H9 (cell line): ENCODE measurements at regions not wholly inside any gene's neighbourhood (a gene's known extent, or its start where the extent isn't known, plus 50 kb on each side); places are given as distances from the start of the nearest gene placed in this dataset.

Experiments
- DNase-seq: peaks from one replicate; pipeline ENCODE4 v3.0.0-alpha.2; 2017
- H2AFZ ChIP-seq: one replicate; pipeline ENCODE4 v1.6.1; 2013; ENCODE audit warnings: mild to moderate bottlenecking, low read length, control low read depth, moderate library complexity
- H2AK5ac ChIP-seq: 2 replicates; pipeline ENCODE4 v1.6.1; 2013; ENCODE audit warnings: low read length, control low read depth, mixed read lengths; ENCODE audit not compliant: insufficient read length
- H2BK120ac ChIP-seq: one replicate; pipeline ENCODE4 v1.6.1; 2013; ENCODE audit warnings: low read depth, mild to moderate bottlenecking, low read length, control low read depth, inconsistent platforms; ENCODE audit not compliant: poor library complexity, severe bottlenecking
- H2BK12ac ChIP-seq: 2 replicates; pipeline ENCODE4 v1.6.1; 2013; ENCODE audit warnings: low read length, control low read depth, mixed read lengths, low read depth; ENCODE audit not compliant: insufficient read length
- H2BK15ac ChIP-seq: 2 replicates; pipeline ENCODE4 v1.6.1; 2013; ENCODE audit warnings: low read depth, low read length, control low read depth
- H2BK20ac ChIP-seq: one replicate; pipeline ENCODE4 v1.6.1; 2013; ENCODE audit warnings: low read depth, mild to moderate bottlenecking, low read length, control low read depth, inconsistent platforms; ENCODE audit not compliant: poor library complexity, severe bottlenecking
- H2BK5ac ChIP-seq: 2 replicates; pipeline ENCODE4 v1.6.1; 2013; ENCODE audit warnings: low read length, control low read depth, mixed read lengths; ENCODE audit not compliant: insufficient read length
- H3K14ac ChIP-seq: 2 replicates; pipeline ENCODE4 v1.6.1; 2013; ENCODE audit warnings: low read length, control low read depth; ENCODE audit not compliant: insufficient read depth
- H3K18ac ChIP-seq: 2 replicates; pipeline ENCODE4 v1.6.1; 2013; ENCODE audit warnings: low read depth, mild to moderate bottlenecking, mixed read lengths, low read length, control low read depth; ENCODE audit not compliant: insufficient read length
- H3K23ac ChIP-seq: 2 replicates; pipeline ENCODE4 v1.6.1; 2013; ENCODE audit warnings: low read length, control low read depth, mixed read lengths, low read depth; ENCODE audit not compliant: insufficient read length
- H3K23me2 ChIP-seq: 2 replicates; pipeline ENCODE4 v1.6.1; 2013; ENCODE audit warnings: low read depth, mild to moderate bottlenecking, mixed read lengths, low read length, control low read depth; ENCODE audit not compliant: insufficient read length, poor library complexity, severe bottlenecking
- H3K27ac ChIP-seq: 2 replicates; pipeline ENCODE4 v1.5.1; 2013; ENCODE audit warnings: low read length, control low read depth, mixed read lengths, low read depth; ENCODE audit not compliant: insufficient read length
- H3K27me3 ChIP-seq: 2 replicates; pipeline ENCODE4 v1.6.1; 2013; ENCODE audit warnings: low read length, control low read depth, inconsistent platforms; ENCODE audit not compliant: insufficient read depth
- H3K4ac ChIP-seq: 2 replicates; pipeline ENCODE4 v1.6.1; 2013; ENCODE audit warnings: low read depth, mild to moderate bottlenecking, control low read depth, inconsistent platforms, low read length, moderate library complexity
- H3K4me1 ChIP-seq: 2 replicates; pipeline ENCODE4 v1.6.1; 2013; ENCODE audit warnings: low read length, control low read depth, inconsistent platforms; ENCODE audit not compliant: insufficient read depth
- H3K4me2 ChIP-seq: 2 replicates; pipeline ENCODE4 v1.6.1; 2013; ENCODE audit warnings: low read length, control low read depth, mixed read lengths; ENCODE audit not compliant: insufficient read length, insufficient read depth
- H3K56ac ChIP-seq: 2 replicates; pipeline ENCODE4 v1.6.1; 2013; ENCODE audit warnings: low read depth, mild to moderate bottlenecking, mixed read lengths, low read length, control low read depth; ENCODE audit not compliant: insufficient read length
- H3K79me1 ChIP-seq: 2 replicates; pipeline ENCODE4 v1.6.1; 2013; ENCODE audit warnings: low read depth, mild to moderate bottlenecking, moderate library complexity, low read length, control low read depth, inconsistent platforms; ENCODE audit not compliant: insufficient read depth, poor library complexity, severe bottlenecking
- H3K79me2 ChIP-seq: 2 replicates; pipeline ENCODE4 v1.6.1; 2013; ENCODE audit warnings: low read length, control low read depth, inconsistent platforms; ENCODE audit not compliant: insufficient read depth
- H3K9ac ChIP-seq: 2 replicates; pipeline ENCODE4 v1.6.1; 2013; ENCODE audit warnings: low read length, control low read depth, mixed read lengths; ENCODE audit not compliant: insufficient read length; ENCODE audit errors: extremely low read depth
- H3K9me3 ChIP-seq: one replicate; pipeline ENCODE4 v1.6.1; 2013; ENCODE audit warnings: low read depth, low read length, inconsistent platforms; ENCODE audit not compliant: control insufficient read depth
- H3T11ph ChIP-seq: one replicate; pipeline ENCODE4 v1.6.1; 2013; ENCODE audit warnings: mild to moderate bottlenecking, low read length, control low read depth, inconsistent platforms
- H4K20me1 ChIP-seq: one replicate; pipeline ENCODE4 v1.6.1; 2013; ENCODE audit not compliant: control insufficient read depth, insufficient read length, insufficient read depth
- H4K5ac ChIP-seq: 2 replicates; pipeline ENCODE4 v1.6.1; 2013; ENCODE audit warnings: low read depth, mild to moderate bottlenecking, mixed read lengths, low read length, control low read depth; ENCODE audit not compliant: insufficient read length
- H4K8ac ChIP-seq: replicated peaks from 2 replicates; pipeline ENCODE4 v1.6.1; 2013; ENCODE audit warnings: low read length, control low read depth, mixed read lengths, low read depth; ENCODE audit not compliant: insufficient read length
- H4K91ac ChIP-seq: 2 replicates; pipeline ENCODE4 v1.6.1; 2013; ENCODE audit warnings: low read depth, mild to moderate bottlenecking, moderate library complexity, mixed read lengths, low read length, control low read depth; ENCODE audit not compliant: insufficient read length
- H3K27ac Mint-ChIP-seq, 3 experiments: 2 replicates in 2 of 3; 3 replicates in 1 of 3; pipeline ENCODE4 v1.8.0; 2020 to 2021; ENCODE audit warnings: mixed read lengths in 3 of 3, mild to moderate bottlenecking in 1 of 3, moderate library complexity in 1 of 3
- H3K27me3 Mint-ChIP-seq: 2 replicates; pipeline ENCODE4 v1.8.0; 2021; ENCODE audit warnings: low read depth, mild to moderate bottlenecking, moderate library complexity, mixed read lengths
- H3K36me3 Mint-ChIP-seq, 3 experiments: 2 replicates in 2 of 3; 3 replicates in 1 of 3; pipeline ENCODE4 v1.8.0; 2020 to 2021; ENCODE audit warnings: low read depth in 3 of 3, mixed read lengths in 3 of 3; ENCODE audit not compliant: insufficient read depth in 1 of 3
- H3K4me1 Mint-ChIP-seq, 2 experiments: 2 replicates each; pipeline ENCODE4 v1.8.0; 2020; ENCODE audit warnings: mixed read lengths in 2 of 2
- H3K4me3 Mint-ChIP-seq, 2 experiments: 2 replicates in 1 of 2; 3 replicates in 1 of 2; pipeline ENCODE4 v1.8.0; 2020 to 2021; ENCODE audit warnings: mild to moderate bottlenecking in 2 of 2, mixed read lengths in 2 of 2, moderate library complexity in 1 of 2
- H3K9me3 Mint-ChIP-seq, 2 experiments: 2 replicates in 1 of 2; 3 replicates in 1 of 2; pipeline ENCODE4 v1.8.0; 2020; ENCODE audit warnings: mild to moderate bottlenecking in 2 of 2, mixed read lengths in 2 of 2, moderate library complexity in 1 of 2
- CTCF ChIP-seq: fragments of 200-600 bp; sonication (generic); conservative IDR thresholded peaks from 3 replicates; pipeline ENCODE4 v1.8.0; 2021; ENCODE audit warnings: antibody characterized with exemption, mild to moderate bottlenecking
- WGBS: extraction: QIAGEN DNeasy Blood & Tissue Kit; methylation state at CpG from one replicate; pipeline ENCODE4 v1.1.7; 2013; ENCODE audit warnings: missing lambda C conversion rate, low lambda C conversion rate, mixed read lengths; ENCODE audit not compliant: insufficient read length; ENCODE audit errors: extremely low coverage; 5-methylcytosine and 5-hydroxymethylcytosine counted together

GRCh38 chr10:20406281-20407104, 490.6 kb downstream of the NEBL start:
- Histone ChIP-seq H3K9ac (no peak overlapping the region), H2AK5ac (no peak overlapping the region), H2BK15ac (no peak overlapping the region), H3K79me1 (no peaks in the 10 kb centered on the region), H3K23me2 (no peaks in the 10 kb centered on the region), H3K79me2 (no peaks in the 10 kb centered on the region), H3T11ph (no peak overlapping the region), H3K18ac (no peak overlapping the region), H3K27ac (no peak overlapping the region), H3K14ac (no peak overlapping the region), H3K9me3 (no peaks in the 10 kb centered on the region), H3K27me3 (no peaks in the 10 kb centered on the region), H3K4me1 (0 out of 2 replicates have a peak, but pooled peaks cover 2% of the 10 kb centered on the region), H2BK120ac (no peak overlapping the region), H3K23ac (no peak overlapping the region), H3K4ac (no peak overlapping the region), H2BK12ac (no peak overlapping the region), H4K8ac (no peak overlapping the region), H4K20me1 (no peaks in the 10 kb centered on the region), H3K4me2 (no peak overlapping the region), H4K91ac (no peak overlapping the region), H2BK5ac (no peak overlapping the region), H4K5ac (no peak overlapping the region), H2AFZ (no peak overlapping the region), H3K56ac (no peak overlapping the region), H2BK20ac (no peak overlapping the region)
- Mint-ChIP-seq H3K9me3 (no peaks in the 10 kb centered on the region), H3K4me1 (peaks cover 0 to 4% of the 10 kb centered on the region in 2 experiments; a peak in 3 of 4 replicates), H3K4me3 (no peak overlapping the region), H3K36me3 (no peaks in the 10 kb centered on the region), H3K27ac (no peak overlapping the region), H3K27me3 (no peaks in the 10 kb centered on the region)
- no peak for DNase-seq
- no peak for TF ChIP-seq CTCF
- WGBS, result no CpG with 5 or more reads among the region's 6 CpGs
